SK-N-SH (cell line): ENCODE measurements at regions not wholly inside any gene's neighbourhood (a gene's known extent, or its start where the extent isn't known, plus 50 kb on each side); places are given as distances from the start of the nearest gene placed in this dataset.

Experiments
- FOXJ3 ChIP-seq: sonication (generic); formaldehyde crosslinking; IDR thresholded peaks from 2 replicates; pipeline ENCODE4 v1.5.1; 2020; ENCODE audit warnings: mild to moderate bottlenecking, missing genetic modification reagents
- JUND ChIP-seq: IDR thresholded peaks from 2 replicates; pipeline ENCODE4 v1.4.0; 2012
- MEF2A ChIP-seq: IDR thresholded peaks from 2 replicates; pipeline ENCODE4 v1.4.0; 2012; ENCODE audit warnings: low read depth, borderline replicate concordance
- NFIC ChIP-seq: IDR thresholded peaks from 2 replicates; pipeline ENCODE4 v1.4.0; 2012; ENCODE audit warnings: borderline replicate concordance
- RAD21 ChIP-seq: IDR thresholded peaks from 2 replicates; pipeline ENCODE4 v1.6.1; 2012; ENCODE audit warnings: mild to moderate bottlenecking, low read length
- TAF1 ChIP-seq: IDR thresholded peaks from 2 replicates; pipeline ENCODE4 v1.6.1; 2012; ENCODE audit warnings: low read depth, mild to moderate bottlenecking, low read length, moderate library complexity, borderline replicate concordance
- TEAD4 ChIP-seq: IDR thresholded peaks from 2 replicates; pipeline ENCODE4 v1.4.0; 2012; ENCODE audit warnings: mild to moderate bottlenecking, borderline replicate concordance; ENCODE audit not compliant: insufficient read depth
- YY1 ChIP-seq: IDR thresholded peaks from 2 replicates; pipeline ENCODE4 v1.4.0; 2012; ENCODE audit warnings: low read depth, mild to moderate bottlenecking
- TF ChIP-seq, protein P1 (sequence below): fragments of 200-600 bp; sonication (generic); IDR thresholded peaks from 2 replicates; pipeline ENCODE4 v1.6.1; 2017; ENCODE audit warnings: antibody characterized with exemption, mild to moderate bottlenecking, moderate library complexity
- TF ChIP-seq, protein P2 (sequence below): IDR thresholded peaks from 2 replicates; pipeline ENCODE4 v1.6.1; 2012; ENCODE audit warnings: mild to moderate bottlenecking, low read depth, low read length, moderate library complexity
- TF ChIP-seq, protein P3 (sequence below): IDR thresholded peaks from 2 replicates; pipeline ENCODE4; 2012
- TF ChIP-seq, protein P4 (sequence below): IDR thresholded peaks from 2 replicates; pipeline ENCODE4 v1.4.0; 2012; ENCODE audit warnings: low read depth

DNA sequence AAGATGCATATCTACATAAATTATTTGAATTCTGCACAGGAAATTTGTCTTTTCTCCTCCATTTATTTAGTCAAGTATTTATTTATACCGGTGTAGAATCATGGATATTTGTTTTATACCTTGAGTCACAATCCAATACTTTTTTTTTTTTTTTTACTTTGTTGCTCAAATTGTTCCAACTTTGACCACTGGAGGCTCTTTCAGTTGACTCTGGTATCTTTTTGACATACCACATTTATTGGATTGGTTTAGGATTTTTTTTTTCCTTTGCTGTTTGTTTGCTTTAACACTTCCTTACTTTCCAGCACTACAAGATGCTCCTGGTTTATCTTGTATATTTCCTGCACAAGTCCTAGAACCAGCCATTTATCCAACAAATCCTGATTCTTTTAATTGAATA lies 543.1 kb upstream of the RIOK2 start:
- TF ChIP-seq YY1: no peak
- TF ChIP-seq, protein P1, sequence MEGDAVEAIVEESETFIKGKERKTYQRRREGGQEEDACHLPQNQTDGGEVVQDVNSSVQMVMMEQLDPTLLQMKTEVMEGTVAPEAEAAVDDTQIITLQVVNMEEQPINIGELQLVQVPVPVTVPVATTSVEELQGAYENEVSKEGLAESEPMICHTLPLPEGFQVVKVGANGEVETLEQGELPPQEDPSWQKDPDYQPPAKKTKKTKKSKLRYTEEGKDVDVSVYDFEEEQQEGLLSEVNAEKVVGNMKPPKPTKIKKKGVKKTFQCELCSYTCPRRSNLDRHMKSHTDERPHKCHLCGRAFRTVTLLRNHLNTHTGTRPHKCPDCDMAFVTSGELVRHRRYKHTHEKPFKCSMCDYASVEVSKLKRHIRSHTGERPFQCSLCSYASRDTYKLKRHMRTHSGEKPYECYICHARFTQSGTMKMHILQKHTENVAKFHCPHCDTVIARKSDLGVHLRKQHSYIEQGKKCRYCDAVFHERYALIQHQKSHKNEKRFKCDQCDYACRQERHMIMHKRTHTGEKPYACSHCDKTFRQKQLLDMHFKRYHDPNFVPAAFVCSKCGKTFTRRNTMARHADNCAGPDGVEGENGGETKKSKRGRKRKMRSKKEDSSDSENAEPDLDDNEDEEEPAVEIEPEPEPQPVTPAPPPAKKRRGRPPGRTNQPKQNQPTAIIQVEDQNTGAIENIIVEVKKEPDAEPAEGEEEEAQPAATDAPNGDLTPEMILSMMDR: peak; percentile 36
- no peak for TF ChIP-seq JUND
- no peak for TF ChIP-seq FOXJ3 (CRISPR knock-in tag)
- TF ChIP-seq, protein P2, sequence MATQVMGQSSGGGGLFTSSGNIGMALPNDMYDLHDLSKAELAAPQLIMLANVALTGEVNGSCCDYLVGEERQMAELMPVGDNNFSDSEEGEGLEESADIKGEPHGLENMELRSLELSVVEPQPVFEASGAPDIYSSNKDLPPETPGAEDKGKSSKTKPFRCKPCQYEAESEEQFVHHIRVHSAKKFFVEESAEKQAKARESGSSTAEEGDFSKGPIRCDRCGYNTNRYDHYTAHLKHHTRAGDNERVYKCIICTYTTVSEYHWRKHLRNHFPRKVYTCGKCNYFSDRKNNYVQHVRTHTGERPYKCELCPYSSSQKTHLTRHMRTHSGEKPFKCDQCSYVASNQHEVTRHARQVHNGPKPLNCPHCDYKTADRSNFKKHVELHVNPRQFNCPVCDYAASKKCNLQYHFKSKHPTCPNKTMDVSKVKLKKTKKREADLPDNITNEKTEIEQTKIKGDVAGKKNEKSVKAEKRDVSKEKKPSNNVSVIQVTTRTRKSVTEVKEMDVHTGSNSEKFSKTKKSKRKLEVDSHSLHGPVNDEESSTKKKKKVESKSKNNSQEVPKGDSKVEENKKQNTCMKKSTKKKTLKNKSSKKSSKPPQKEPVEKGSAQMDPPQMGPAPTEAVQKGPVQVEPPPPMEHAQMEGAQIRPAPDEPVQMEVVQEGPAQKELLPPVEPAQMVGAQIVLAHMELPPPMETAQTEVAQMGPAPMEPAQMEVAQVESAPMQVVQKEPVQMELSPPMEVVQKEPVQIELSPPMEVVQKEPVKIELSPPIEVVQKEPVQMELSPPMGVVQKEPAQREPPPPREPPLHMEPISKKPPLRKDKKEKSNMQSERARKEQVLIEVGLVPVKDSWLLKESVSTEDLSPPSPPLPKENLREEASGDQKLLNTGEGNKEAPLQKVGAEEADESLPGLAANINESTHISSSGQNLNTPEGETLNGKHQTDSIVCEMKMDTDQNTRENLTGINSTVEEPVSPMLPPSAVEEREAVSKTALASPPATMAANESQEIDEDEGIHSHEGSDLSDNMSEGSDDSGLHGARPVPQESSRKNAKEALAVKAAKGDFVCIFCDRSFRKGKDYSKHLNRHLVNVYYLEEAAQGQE: no peak
- TF ChIP-seq, protein P3, sequence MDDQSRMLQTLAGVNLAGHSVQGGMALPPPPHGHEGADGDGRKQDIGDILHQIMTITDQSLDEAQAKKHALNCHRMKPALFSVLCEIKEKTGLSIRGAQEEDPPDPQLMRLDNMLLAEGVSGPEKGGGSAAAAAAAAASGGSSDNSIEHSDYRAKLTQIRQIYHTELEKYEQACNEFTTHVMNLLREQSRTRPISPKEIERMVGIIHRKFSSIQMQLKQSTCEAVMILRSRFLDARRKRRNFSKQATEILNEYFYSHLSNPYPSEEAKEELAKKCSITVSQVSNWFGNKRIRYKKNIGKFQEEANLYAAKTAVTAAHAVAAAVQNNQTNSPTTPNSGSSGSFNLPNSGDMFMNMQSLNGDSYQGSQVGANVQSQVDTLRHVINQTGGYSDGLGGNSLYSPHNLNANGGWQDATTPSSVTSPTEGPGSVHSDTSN: no peak
- TF ChIP-seq RAD21: no peak
- TF ChIP-seq TAF1: no peak
- no peak for TF ChIP-seq NFIC
- TF ChIP-seq, protein P4, sequence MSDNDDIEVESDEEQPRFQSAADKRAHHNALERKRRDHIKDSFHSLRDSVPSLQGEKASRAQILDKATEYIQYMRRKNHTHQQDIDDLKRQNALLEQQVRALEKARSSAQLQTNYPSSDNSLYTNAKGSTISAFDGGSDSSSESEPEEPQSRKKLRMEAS: no peak
- TF ChIP-seq MEF2A: no peak
- TF ChIP-seq TEAD4: no peak
